ENCODE measurements at regions not wholly inside any gene's neighbourhood (a gene's known extent, or its start where the extent isn't known, plus 50 kb on each side); places are given as distances from the start of the nearest gene placed in this dataset.

GRCh38 chr1:215005078-215005477, 77.5 kb upstream of the KCNK2 start:
- Histone ChIP-seq H3K27ac (ENCODE audit: low read depth, low read length, poor library complexity, severe bottlenecking) (no peak overlapping the region), H3K4me3 (ENCODE audit: low read depth, low read length, poor library complexity, severe bottlenecking) (no peak overlapping the region), H3K9me3 (ENCODE audit: low read depth, low read length, poor library complexity, severe bottlenecking) (no peaks in the 10 kb centered on the region), H3K36me3 (ENCODE audit: insufficient read depth, low read length, poor library complexity, severe bottlenecking) (no peaks in the 10 kb centered on the region), H3K27me3 (replicated peaks; ENCODE audit: insufficient read depth, low read depth, low read length, poor library complexity) (peaks cover 28% of the 10 kb centered on the region), H3K4me1 (ENCODE audit: insufficient read depth, low read length, poor library complexity, severe bottlenecking) (no peaks in the 10 kb centered on the region)
- TF ChIP-seq CTCF (conservative IDR thresholded peaks at IDR 0.05; ENCODE audit: low read depth, low read length), result no peak
- TF ChIP-seq EZH2 (IDR thresholded peaks at IDR 0.05; ENCODE audit: borderline replicate concordance, low read depth, low read length, poor library complexity, severe bottlenecking), result no peak
- no TSS peak for BruUV-seq (replicated peaks)
- POLR2A ChIA-PET (ENCODE audit: low non-redundant PET), result no interaction called here
- CTCF ChIA-PET, result no interaction called here
- peak; percentile 8 for DNase-seq (ENCODE audit: low spot score)
- intact Hi-C loops (cut with micrococcal nuclease; ENCODE audit: unreplicated experiment), result no loop called here

- no peak for DNase-seq (ENCODE audit: low spot score)
- Histone ChIP-seq H3K4me1 (ENCODE audit: insufficient read depth, low read length, poor library complexity, severe bottlenecking) (no peaks in the 10 kb centered on the region), H3K9me3 (ENCODE audit: low read depth, low read length, poor library complexity, severe bottlenecking) (no peaks in the 10 kb centered on the region), H3K4me3 (ENCODE audit: low read depth, low read length, poor library complexity, severe bottlenecking) (no peak overlapping the region), H3K27ac (ENCODE audit: low read depth, low read length, poor library complexity, severe bottlenecking) (no peak overlapping the region), H3K36me3 (ENCODE audit: insufficient read depth, low read length, poor library complexity, severe bottlenecking) (no peaks in the 10 kb centered on the region), H3K27me3 (replicated peaks; ENCODE audit: insufficient read depth, low read depth, low read length, poor library complexity) (peaks cover 20% of the 10 kb centered on the region)
- CTCF ChIA-PET, result no interaction called here
- POLR2A ChIA-PET (ENCODE audit: low non-redundant PET), result no interaction called here
- intact Hi-C loops (cut with micrococcal nuclease; ENCODE audit: unreplicated experiment), result no loop called here
- TF ChIP-seq EZH2 (IDR thresholded peaks at IDR 0.05; ENCODE audit: borderline replicate concordance, low read depth, low read length, poor library complexity, severe bottlenecking) (no peak), CTCF (conservative IDR thresholded peaks at IDR 0.05; ENCODE audit: low read depth, low read length) (no peak)
- BruUV-seq (replicated peaks), result no TSS peak
Observed at GRCh38 chr1:215005656-215006345, 76.7 kb upstream of the KCNK2 start.

- peaks cover 23% of the 10 kb centered on the region for H3K27me3 ChIP-seq (replicated peaks; ENCODE audit: insufficient read depth, low read depth, low read length, poor library complexity)
- intact Hi-C loops (cut with micrococcal nuclease; ENCODE audit: unreplicated experiment), result no loop called here
- ChIA-PET POLR2A (ENCODE audit: low non-redundant PET) (no interaction called here), CTCF (no interaction called here)
- H3K9me3 ChIP-seq (ENCODE audit: low read depth, low read length, poor library complexity, severe bottlenecking), result no peaks in the 10 kb centered on the region
- no TSS peak for BruUV-seq (replicated peaks)
- no peaks in the 10 kb centered on the region for H3K36me3 ChIP-seq (ENCODE audit: insufficient read depth, low read length, poor library complexity, severe bottlenecking)
- H3K27ac ChIP-seq (ENCODE audit: low read depth, low read length, poor library complexity, severe bottlenecking), result no peak overlapping the region
- no peak for DNase-seq (ENCODE audit: low spot score)
- H3K4me1 ChIP-seq (ENCODE audit: insufficient read depth, low read length, poor library complexity, severe bottlenecking), result no peaks in the 10 kb centered on the region
- no peak overlapping the region for H3K4me3 ChIP-seq (ENCODE audit: low read depth, low read length, poor library complexity, severe bottlenecking)
- TF ChIP-seq CTCF (conservative IDR thresholded peaks at IDR 0.05; ENCODE audit: low read depth, low read length) (no peak), EZH2 (IDR thresholded peaks at IDR 0.05; ENCODE audit: borderline replicate concordance, low read depth, low read length, poor library complexity, severe bottlenecking) (no peak)
Observed at GRCh38 chr1:215007880-215008279, 74.7 kb upstream of the KCNK2 start.
